Activated CD8-positive, alpha-beta memory T cell treated with anti-CD3 and anti-CD28 coated beads, Interleukin-2, amount 10 ng/mL, durations not matched to agents 7 days and 5 days (primary cell): ENCODE measurements at regions not wholly inside any gene's neighbourhood (a gene's known extent, or its start where the extent isn't known, plus 50 kb on each side); places are given as distances from the start of the nearest gene placed in this dataset.

Experiments
- ATAC-seq: fragments of 150-1000 bp; cut with Tn5 transposase; one replicate; pipeline ENCODE4 v1.10.0; 2021; ENCODE audit warnings: moderate library complexity
- CTCF ChIA-PET: fragments of 350-600 bp; sonication (Branson Sonifier 250); formaldehyde crosslinking; loops from one replicate; lab custom pipeline; 2021; ENCODE audit warnings: antibody characterized with exemption; lab: Charles Lee
- DNase-seq: peaks from one replicate; pipeline ENCODE4 v3.0.0-alpha.2; 2020
- H3K27ac Mint-ChIP-seq: one replicate; pipeline ENCODE4 v1.8.0; 2021; ENCODE audit warnings: mild to moderate bottlenecking, mixed read lengths
- H3K27me3 Mint-ChIP-seq: one replicate; pipeline ENCODE4 v1.8.0; 2021; ENCODE audit warnings: mixed read lengths
- H3K36me3 Mint-ChIP-seq: one replicate; pipeline ENCODE4 v1.8.0; 2021; ENCODE audit warnings: mild to moderate bottlenecking, mixed read lengths
- H3K4me1 Mint-ChIP-seq: one replicate; pipeline ENCODE4 v1.8.0; 2021; ENCODE audit warnings: mixed read lengths
- H3K4me3 Mint-ChIP-seq: one replicate; pipeline ENCODE4 v1.8.0; 2021; ENCODE audit warnings: mild to moderate bottlenecking, moderate library complexity, mixed read lengths
- H3K9me3 Mint-ChIP-seq: one replicate; pipeline ENCODE4 v1.8.0; 2022; ENCODE audit warnings: low read depth, mixed read lengths

DNA sequence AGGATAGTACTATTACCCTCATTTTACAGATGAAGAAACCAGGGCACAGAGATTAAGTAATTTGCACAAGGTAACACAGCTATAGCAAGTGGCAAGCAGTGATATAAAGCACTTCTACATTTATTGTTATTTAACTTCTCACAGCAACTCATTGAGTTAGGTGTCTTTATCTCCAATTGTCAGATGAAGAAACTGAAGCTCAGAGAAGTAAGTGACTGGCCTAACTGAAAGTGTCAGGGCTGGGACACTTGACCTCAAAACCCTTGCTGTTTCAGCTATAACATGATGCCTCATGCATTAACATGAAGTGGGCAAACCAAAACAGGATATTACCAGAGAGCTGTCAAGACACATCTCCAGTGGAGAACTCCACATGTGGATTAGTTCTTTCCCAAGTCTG is 65.8 kb upstream of the LEKR1 start:
- ATAC-seq (peak; percentile 33), DNase-seq (peak; percentile 50)
- H3K4me3 Mint-ChIP-seq: no peak overlapping the region
- peak overlapping the region; percentile 27 for H3K27ac Mint-ChIP-seq
- H3K36me3 Mint-ChIP-seq: peaks cover 3% of the 10 kb centered on the region
- H3K27me3 Mint-ChIP-seq: no peaks in the 10 kb centered on the region
- peaks cover 16% of the 10 kb centered on the region for H3K4me1 Mint-ChIP-seq
- no peaks in the 10 kb centered on the region for H3K9me3 Mint-ChIP-seq
- CTCF ChIA-PET: interaction anchor here (0.7 to 1.1 kb wide), 2 partner anchors 276 to 324 kb away, joined by 3 read pairs; no protein-coding TSS in a partner anchor

GRCh38 chr3:156761007-156761406 is 65.1 kb upstream of the LEKR1 start:
- Mint-ChIP-seq H3K36me3 (peaks cover 4% of the 10 kb centered on the region), H3K4me3 (no peak overlapping the region), H3K27ac (no peak overlapping the region), H3K4me1 (peaks cover 16% of the 10 kb centered on the region), H3K27me3 (no peaks in the 10 kb centered on the region), H3K9me3 (no peaks in the 10 kb centered on the region)
- DNase-seq: no peak
- CTCF ChIA-PET: interaction anchor here (1.1 kb wide), 1 partner anchor 323 kb away, joined by 3 read pairs; no protein-coding TSS in a partner anchor
- no peak for ATAC-seq

GRCh38 chr3:156761713-156762451 is 64.3 kb upstream of the LEKR1 start:
- DNase-seq: no peak
- Mint-ChIP-seq H3K27me3 (no peaks in the 10 kb centered on the region), H3K4me3 (no peak overlapping the region), H3K36me3 (peaks cover 4% of the 10 kb centered on the region), H3K9me3 (no peaks in the 10 kb centered on the region), H3K4me1 (peaks cover 16% of the 10 kb centered on the region), H3K27ac (no peak overlapping the region)
- CTCF ChIA-PET: interaction anchor here (1.1 to 1.2 kb wide), 2 partner anchors 24 to 322 kb away, joined by 3 read pairs; no protein-coding TSS in a partner anchor
- no peak for ATAC-seq

DNA sequence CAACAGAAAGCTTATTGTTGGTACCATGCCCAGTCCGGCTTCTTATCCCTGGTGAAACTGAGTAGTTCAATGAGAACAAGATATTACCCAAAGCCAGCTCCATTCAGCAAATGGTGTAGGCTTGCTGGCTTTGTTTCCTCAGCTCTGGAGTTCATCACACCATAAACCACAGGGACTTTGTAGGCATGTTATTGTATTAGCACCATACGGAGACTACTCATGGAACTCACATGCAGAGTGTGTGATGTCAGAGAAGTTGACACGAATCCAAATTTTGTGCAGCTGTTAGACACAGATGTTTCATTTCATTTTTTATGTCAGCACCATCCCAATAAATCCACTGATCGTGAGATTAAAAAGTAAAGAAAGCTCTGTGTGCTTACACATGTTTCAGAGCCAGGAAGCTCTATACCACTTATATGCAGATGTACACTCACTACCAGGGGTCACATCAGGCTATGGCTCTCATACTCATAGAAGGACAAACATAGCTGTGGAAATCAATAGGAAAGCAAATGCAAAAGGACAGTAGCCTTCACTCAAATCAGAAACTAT is 63.4 kb upstream of the LEKR1 start:
- Mint-ChIP-seq H3K4me1 (peaks cover 16% of the 10 kb centered on the region), H3K27me3 (no peaks in the 10 kb centered on the region), H3K4me3 (no peak overlapping the region), H3K27ac (no peak overlapping the region), H3K36me3 (peaks cover 4% of the 10 kb centered on the region), H3K9me3 (no peaks in the 10 kb centered on the region)
- DNase-seq (no peak), ATAC-seq (no peak)
- CTCF ChIA-PET: interaction anchor here (1.0 to 1.7 kb wide), 2 partner anchors 52 to 55 kb away, joined by 3 read pairs; no protein-coding TSS in a partner anchor

GRCh38 chr3:156763386-156763785 is 62.8 kb upstream of the LEKR1 start:
- CTCF ChIA-PET: interaction anchor here (1.0 to 1.7 kb wide), 2 partner anchors 52 to 54 kb away, joined by 3 read pairs; no protein-coding TSS in a partner anchor
- no peak for ATAC-seq
- DNase-seq: no peak
- H3K9me3 Mint-ChIP-seq: no peaks in the 10 kb centered on the region
- H3K27me3 Mint-ChIP-seq: no peaks in the 10 kb centered on the region
- no peak overlapping the region for H3K27ac Mint-ChIP-seq
- H3K4me1 Mint-ChIP-seq: peaks cover 16% of the 10 kb centered on the region
- no peak overlapping the region for H3K4me3 Mint-ChIP-seq
- peaks cover 4% of the 10 kb centered on the region for H3K36me3 Mint-ChIP-seq

DNA sequence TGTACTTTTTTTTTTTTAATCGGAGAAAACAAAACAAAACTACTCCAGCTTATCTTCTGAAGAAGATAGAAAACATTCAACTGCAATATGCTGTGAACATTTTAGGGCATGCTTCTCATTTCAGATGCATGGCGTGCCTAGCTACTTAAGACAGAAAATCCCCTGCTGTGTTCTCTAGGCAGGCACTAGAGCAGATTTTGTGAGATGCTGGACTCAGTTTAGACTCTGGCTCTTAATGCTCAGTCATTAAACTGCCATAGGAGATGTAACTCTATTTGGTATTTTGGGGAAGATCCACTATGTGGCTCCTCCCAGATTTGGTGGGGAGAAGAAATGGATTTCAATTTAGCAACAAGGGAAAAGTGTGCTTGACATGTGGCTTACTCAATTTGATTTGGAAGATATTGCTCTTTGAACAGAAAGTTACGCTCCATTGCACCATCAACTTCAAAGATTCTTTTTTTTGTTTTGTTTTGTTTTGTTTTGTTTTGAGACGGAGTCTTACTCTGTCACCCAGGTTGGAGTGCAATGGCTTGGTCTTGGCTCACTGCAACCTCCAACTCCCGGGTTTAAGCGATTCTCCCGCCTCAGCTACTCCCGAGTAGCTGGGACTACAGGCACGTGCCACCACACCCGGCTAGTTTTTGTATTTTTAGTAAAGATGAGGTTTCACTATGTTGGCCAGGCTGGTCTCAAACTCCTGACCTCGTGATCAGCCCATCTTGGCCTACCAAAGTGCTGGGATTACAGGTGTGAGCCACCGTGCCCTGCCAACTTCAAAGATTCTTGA is 62.0 kb upstream of the LEKR1 start:
- H3K9me3 Mint-ChIP-seq: no peaks in the 10 kb centered on the region
- H3K27ac Mint-ChIP-seq: no peak overlapping the region
- no peaks in the 10 kb centered on the region for H3K27me3 Mint-ChIP-seq
- no peak overlapping the region for H3K4me3 Mint-ChIP-seq
- CTCF ChIA-PET: interaction anchor here (1.0 to 1.7 kb wide), 2 partner anchors 53 to 54 kb away, joined by 3 read pairs; no protein-coding TSS in a partner anchor
- peaks cover 16% of the 10 kb centered on the region for H3K4me1 Mint-ChIP-seq
- H3K36me3 Mint-ChIP-seq: peaks cover 4% of the 10 kb centered on the region
- no peak for DNase-seq
- ATAC-seq: no peak

DNA sequence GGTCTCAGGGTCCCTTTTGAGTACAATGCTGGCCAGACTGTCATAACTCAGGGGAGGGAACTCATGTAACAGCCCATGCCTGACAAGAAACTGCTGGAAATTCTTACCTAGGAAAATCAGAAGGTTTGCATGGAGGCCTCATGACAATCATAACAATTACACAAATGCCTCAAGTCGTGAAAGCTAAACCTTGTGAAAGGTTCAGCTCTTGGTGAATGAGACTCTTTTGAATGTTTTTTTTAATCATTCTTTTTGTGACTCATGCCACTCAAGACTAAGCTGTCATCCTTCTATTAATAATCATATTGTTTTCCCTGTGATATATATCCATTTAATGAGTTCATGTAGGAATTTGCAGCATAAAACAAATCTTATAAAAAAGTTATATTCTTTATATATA is 61.4 kb upstream of the LEKR1 start:
- Mint-ChIP-seq H3K4me3 (no peak overlapping the region), H3K9me3 (no peaks in the 10 kb centered on the region), H3K36me3 (peaks cover 4% of the 10 kb centered on the region), H3K27me3 (no peaks in the 10 kb centered on the region), H3K27ac (no peak overlapping the region), H3K4me1 (peaks cover 18% of the 10 kb centered on the region)
- no peak for DNase-seq
- CTCF ChIA-PET: no interaction called here
- ATAC-seq: no peak

- CTCF ChIA-PET: no interaction called here
- Mint-ChIP-seq H3K27ac (no peak overlapping the region), H3K9me3 (no peaks in the 10 kb centered on the region), H3K27me3 (no peaks in the 10 kb centered on the region), H3K36me3 (peaks cover 3% of the 10 kb centered on the region), H3K4me3 (no peak overlapping the region), H3K4me1 (peaks cover 10% of the 10 kb centered on the region)
- ATAC-seq: no peak
- DNase-seq: no peak
Observed at GRCh38 chr3:156768390-156768789, 57.8 kb upstream of the LEKR1 start.

DNA sequence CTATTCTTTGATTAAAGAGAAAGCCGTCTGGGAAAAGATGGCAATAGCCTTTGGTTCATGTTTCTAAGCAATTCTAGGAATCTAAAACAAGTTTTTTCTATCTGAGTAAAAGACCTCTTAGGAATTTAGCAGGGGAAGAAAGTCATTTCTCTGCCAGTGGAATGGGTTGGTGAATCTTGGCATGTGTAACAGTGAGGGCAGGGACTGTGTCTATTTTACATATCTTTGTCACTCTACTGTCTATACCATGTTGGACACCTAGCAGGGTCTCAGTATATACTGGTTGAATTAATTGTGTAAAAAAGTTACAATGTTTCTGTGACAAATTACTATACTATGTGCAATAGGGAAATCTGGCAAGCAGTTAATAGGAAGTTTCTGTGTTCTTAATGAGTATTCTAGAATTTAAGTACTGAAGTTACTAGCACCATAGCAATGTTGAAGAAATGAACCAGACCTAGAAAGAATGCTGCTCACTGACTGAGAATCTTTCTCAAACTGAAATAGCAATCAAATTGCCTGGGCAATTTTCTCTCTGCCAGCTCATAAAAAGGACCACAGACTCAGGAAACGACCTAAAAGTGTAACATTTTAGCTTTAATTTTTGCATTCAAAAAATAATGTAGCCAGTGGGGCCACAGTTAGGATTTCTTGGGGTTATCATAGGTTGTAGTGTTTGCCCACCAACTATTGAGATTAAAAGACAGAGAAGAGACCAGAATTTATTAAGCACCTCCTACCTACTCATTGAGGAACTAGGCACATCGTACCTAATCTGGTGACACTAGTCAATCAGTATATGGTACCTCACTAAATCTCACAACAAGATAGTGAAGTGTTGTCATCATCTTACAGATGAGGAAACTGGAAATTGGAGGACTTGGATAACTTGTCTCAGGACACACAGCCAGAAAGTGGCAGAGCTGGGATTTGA is 56.2 kb upstream of the LEKR1 start:
- Mint-ChIP-seq H3K4me1 (peaks cover 8% of the 10 kb centered on the region), H3K27me3 (no peaks in the 10 kb centered on the region), H3K27ac (no peak overlapping the region), H3K36me3 (peaks cover 5% of the 10 kb centered on the region), H3K4me3 (no peak overlapping the region), H3K9me3 (no peaks in the 10 kb centered on the region)
- DNase-seq (no peak), ATAC-seq (peak; percentile 23)
- CTCF ChIA-PET: no interaction called here

DNA sequence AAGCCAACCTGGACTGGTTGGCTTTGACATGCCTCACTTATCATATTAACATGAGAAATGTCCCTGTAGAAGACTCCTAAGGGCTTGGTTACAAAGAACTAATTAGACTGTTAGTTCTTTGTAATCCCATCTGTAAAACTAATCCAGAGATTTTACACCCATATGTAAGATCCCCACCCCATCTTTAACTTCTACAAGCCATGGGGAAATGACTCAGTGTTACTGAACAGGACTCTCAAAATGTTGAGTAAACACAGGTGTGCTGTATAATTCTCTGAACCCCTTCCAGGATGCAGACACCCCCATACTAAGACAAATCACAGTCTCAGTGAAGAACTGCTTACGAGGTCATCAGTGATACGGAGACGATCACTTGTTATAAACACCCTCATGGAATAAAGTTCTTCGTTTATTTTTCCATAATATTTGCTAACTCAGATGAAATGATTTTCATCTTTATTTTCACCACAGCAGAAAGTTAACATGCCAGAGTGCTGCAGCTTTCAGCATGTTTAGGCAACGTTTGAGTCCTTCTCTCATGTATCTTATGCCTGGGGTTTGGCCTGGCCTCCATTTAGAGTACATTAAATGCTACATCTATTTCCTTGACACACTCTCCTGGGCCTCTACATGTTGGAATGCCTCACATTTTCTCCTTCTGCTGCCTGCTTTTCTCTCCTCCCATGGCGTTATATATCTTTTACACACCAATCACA is 55.3 kb upstream of the LEKR1 start:
- Mint-ChIP-seq H3K4me1 (peaks cover 8% of the 10 kb centered on the region), H3K9me3 (no peaks in the 10 kb centered on the region), H3K27ac (no peak overlapping the region), H3K36me3 (peaks cover 3% of the 10 kb centered on the region), H3K27me3 (no peaks in the 10 kb centered on the region), H3K4me3 (no peak overlapping the region)
- DNase-seq (no peak), ATAC-seq (no peak)
- CTCF ChIA-PET: no interaction called here

- Mint-ChIP-seq H3K4me3 (no peak overlapping the region), H3K36me3 (peaks cover 3% of the 10 kb centered on the region), H3K27me3 (no peaks in the 10 kb centered on the region), H3K4me1 (peaks cover 9% of the 10 kb centered on the region), H3K27ac (no peak overlapping the region), H3K9me3 (no peaks in the 10 kb centered on the region)
- CTCF ChIA-PET: no interaction called here
- DNase-seq: no peak
- no peak for ATAC-seq
Observed at GRCh38 chr3:156772588-156773206, 53.5 kb upstream of the LEKR1 start.

- ATAC-seq (no peak), DNase-seq (no peak)
- H3K4me3 Mint-ChIP-seq: no peak overlapping the region
- H3K27me3 Mint-ChIP-seq: no peaks in the 10 kb centered on the region
- H3K36me3 Mint-ChIP-seq: peaks cover 3% of the 10 kb centered on the region
- CTCF ChIA-PET: interaction anchor here (1.1 kb wide), 1 partner anchor 25 kb away, joined by 3 read pairs; no protein-coding TSS in a partner anchor
- peaks cover 1% of the 10 kb centered on the region for H3K4me1 Mint-ChIP-seq
- no peaks in the 10 kb centered on the region for H3K9me3 Mint-ChIP-seq
- H3K27ac Mint-ChIP-seq: no peak overlapping the region
Observed at GRCh38 chr3:156776031-156776430, 50.1 kb upstream of the LEKR1 start.
